H1 (cell line): ENCODE measurements at regions not wholly inside any gene's neighbourhood (a gene's known extent, or its start where the extent isn't known, plus 50 kb on each side); places are given as distances from the start of the nearest gene placed in this dataset.

Experiments
- CTCF ChIA-PET: fragments of 300-600 bp; sonication (Branson Sonifier 250); formaldehyde crosslinking; loops from one replicate; lab custom pipeline; 2021; ENCODE audit not compliant: partially characterized antibody; lab: Charles Lee
- POLR2A ChIA-PET: fragments of 300-600 bp; sonication (Branson Sonifier 250); formaldehyde crosslinking; loops from one replicate; lab custom pipeline; 2021; ENCODE audit warnings: inconsistent platforms; ENCODE audit not compliant: partially characterized antibody; lab: Charles Lee
- DNase-seq, 2 experiments: peaks; one replicate each; pipeline versions ENCODE4 v3.0.0 to v3.0.0-alpha.2; 2010 to 2022; ENCODE audit warnings: low spot score in 2 of 2, low read depth in 1 of 2, mixed read lengths in 1 of 2
- FAIRE-seq: peaks from 2 replicates; lab custom pipeline; 2011; peaks lifted over from hg19 to GRCh38; lab: Jason Lieb, UNC
- H2AFZ ChIP-seq: 2 replicates; pipeline ENCODE4 v1.8.1; 2012; ENCODE audit warnings: low read length, inconsistent platforms
- H2AK5ac ChIP-seq: 2 replicates; pipeline ENCODE4 v1.6.1; 2013; ENCODE audit warnings: low read depth, low read length
- H2BK120ac ChIP-seq: replicated peaks from 2 replicates; pipeline ENCODE3; 2013; ENCODE audit warnings: low read depth, low read length, inconsistent platforms
- H2BK12ac ChIP-seq: 2 replicates; pipeline ENCODE4 v1.6.1; 2013; ENCODE audit warnings: low read depth, low read length
- H2BK15ac ChIP-seq: 2 replicates; pipeline ENCODE4 v1.6.1; 2013; ENCODE audit warnings: low read length
- H2BK20ac ChIP-seq: 2 replicates; pipeline ENCODE4 v1.6.1; 2013; ENCODE audit warnings: low read length
- H2BK5ac ChIP-seq: 2 replicates; pipeline ENCODE4 v1.6.1; 2013; ENCODE audit warnings: low read depth, low read length
- H3K14ac ChIP-seq: 2 replicates; pipeline ENCODE4 v1.6.1; 2013; ENCODE audit warnings: inconsistent platforms; ENCODE audit not compliant: insufficient read length
- H3K18ac ChIP-seq: 2 replicates; pipeline ENCODE4 v1.6.1; 2013; ENCODE audit warnings: low read length; ENCODE audit errors: extremely low read depth
- H3K23ac ChIP-seq: 2 replicates; pipeline ENCODE4 v1.6.1; 2013; ENCODE audit warnings: inconsistent platforms; ENCODE audit not compliant: insufficient read length
- H3K23me2 ChIP-seq: 2 replicates; pipeline ENCODE4 v1.6.1; 2013; ENCODE audit warnings: low read depth, low read length
- H3K27ac ChIP-seq: 2 replicates; pipeline ENCODE4 v1.6.1; 2011; ENCODE audit warnings: low read depth, low read length, inconsistent platforms
- H3K27me3 ChIP-seq, 4 experiments: replicated peaks in 1 of 4; 1 replicate in 1 of 4; 2 replicates in 3 of 4; pipeline versions ENCODE4 v1.6.1 to v1.8.1; 2011 to 2013; ENCODE audit warnings: low read length in 3 of 4, mild to moderate bottlenecking in 3 of 4, inconsistent platforms in 2 of 4, mixed read lengths in 2 of 4, moderate library complexity in 1 of 4; ENCODE audit not compliant: control insufficient read depth in 3 of 4, insufficient read depth in 3 of 4; ENCODE audit errors: extremely low read depth in 1 of 4
- H3K36me3 ChIP-seq, 4 experiments: 2 replicates each; pipeline versions ENCODE4 v1.6.1 to v1.8.1; 2011 to 2013; ENCODE audit warnings: mild to moderate bottlenecking in 4 of 4, low read length in 3 of 4, moderate library complexity in 2 of 4, control low read depth in 1 of 4, inconsistent platforms in 1 of 4; ENCODE audit not compliant: insufficient read depth in 4 of 4, control insufficient read depth in 2 of 4
- H3K4ac ChIP-seq: replicated peaks from 2 replicates; pipeline ENCODE3; 2013; ENCODE audit warnings: low read length, low read depth, mixed read lengths, inconsistent platforms; ENCODE audit not compliant: insufficient read length
- H3K4me1 ChIP-seq, 4 experiments: replicated peaks in 1 of 4; 1 replicate in 1 of 4; 2 replicates in 3 of 4; pipeline versions ENCODE4 v1.6.1 to v1.8.1; 2011 to 2013; ENCODE audit warnings: low read length in 3 of 4, inconsistent platforms in 2 of 4, mixed read lengths in 1 of 4; ENCODE audit not compliant: insufficient read depth in 4 of 4, control insufficient read depth in 3 of 4
- H3K4me2 ChIP-seq, 2 experiments: 2 replicates each; pipeline versions ENCODE4 v1.6.1 to v1.8.1; 2011 to 2013; ENCODE audit warnings: low read depth in 2 of 2, low read length in 2 of 2, control low read depth in 1 of 2, inconsistent platforms in 1 of 2, mild to moderate bottlenecking in 1 of 2; ENCODE audit not compliant: insufficient read depth in 1 of 2
- H3K4me3 ChIP-seq, 4 experiments: fragments of 200-600, 300-600 bp in 1 of 4; sonication (generic), shearing (Covaris generic), sonication (Bioruptor Twin) in 1 of 4; 2 replicates each; pipeline versions ENCODE4 v1.5.1 to v1.8.1; 2011 to 2016; ENCODE audit warnings: low read length in 4 of 4, low read depth in 3 of 4, control low read depth in 2 of 4, inconsistent platforms in 2 of 4, mild to moderate bottlenecking in 2 of 4, mixed read lengths in 1 of 4, moderate library complexity in 1 of 4; ENCODE audit not compliant: insufficient read depth in 2 of 4; ENCODE audit errors: extremely low read depth in 1 of 4
- H3K56ac ChIP-seq: replicated peaks from 2 replicates; pipeline ENCODE3; 2013; ENCODE audit warnings: low read depth, mild to moderate bottlenecking, mixed read lengths, low read length, inconsistent platforms; ENCODE audit not compliant: insufficient read length
- H3K79me1 ChIP-seq: 2 replicates; pipeline ENCODE4 v1.6.1; 2013; ENCODE audit warnings: low read depth, low read length, control low read depth
- H3K79me2 ChIP-seq, 2 experiments: 2 replicates each; pipeline versions ENCODE4 v1.6.1 to v1.8.1; 2012 to 2013; ENCODE audit warnings: low read length in 2 of 2, mild to moderate bottlenecking in 2 of 2, inconsistent platforms in 1 of 2; ENCODE audit not compliant: insufficient read depth in 2 of 2, control insufficient read depth in 1 of 2
- H3K9ac ChIP-seq, 4 experiments: replicated peaks in 1 of 4; 1 replicate in 1 of 4; 2 replicates in 3 of 4; pipeline versions ENCODE4 v1.6.1 to v1.8.1; 2011 to 2013; ENCODE audit warnings: low read depth in 3 of 4, low read length in 3 of 4, control low read depth in 2 of 4, mild to moderate bottlenecking in 2 of 4, moderate library complexity in 2 of 4, inconsistent platforms in 1 of 4; ENCODE audit errors: extremely low read depth in 1 of 4
- H3K9me3 ChIP-seq, 2 experiments: 2 replicates each; pipeline versions ENCODE4 v1.6.1 to v1.8.1; 2012 to 2013; ENCODE audit warnings: mild to moderate bottlenecking in 2 of 2, moderate library complexity in 2 of 2, control low read depth in 1 of 2, inconsistent platforms in 1 of 2, low read depth in 1 of 2, low read length in 1 of 2, mixed read lengths in 1 of 2; ENCODE audit not compliant: insufficient read depth in 2 of 2
- H4K20me1 ChIP-seq, 2 experiments: replicated peaks in 1 of 2; 2 replicates each; pipeline versions ENCODE3 to v1.8.1; 2011 to 2013; ENCODE audit warnings: inconsistent platforms in 2 of 2, low read length in 2 of 2, mild to moderate bottlenecking in 1 of 2; ENCODE audit not compliant: insufficient read depth in 2 of 2, control insufficient read depth in 1 of 2
- H4K5ac ChIP-seq: 2 replicates; pipeline ENCODE4 v1.6.1; 2013; ENCODE audit warnings: low read length, low read depth, mixed read lengths, inconsistent platforms; ENCODE audit not compliant: insufficient read length
- H4K8ac ChIP-seq: 2 replicates; pipeline ENCODE4 v1.8.0; 2013; ENCODE audit warnings: mild to moderate bottlenecking, moderate library complexity, low read length, inconsistent platforms; ENCODE audit not compliant: insufficient read depth; ENCODE audit errors: extremely low read depth
- H4K91ac ChIP-seq: replicated peaks from 2 replicates; pipeline ENCODE3; 2013; ENCODE audit warnings: low read length, mixed read lengths, inconsistent platforms; ENCODE audit not compliant: insufficient read length
- ATF3 ChIP-seq: IDR thresholded peaks from 2 replicates; pipeline ENCODE4 v1.6.1; 2011; ENCODE audit warnings: low read depth, mild to moderate bottlenecking, low read length; ENCODE audit not compliant: insufficient read depth
- CHD1 ChIP-seq: IDR thresholded peaks from 2 replicates; pipeline ENCODE4 v1.6.1; 2012; ENCODE audit warnings: low read depth, low read length, improper control_type of control experiment
- JUN ChIP-seq: IDR thresholded peaks from 2 replicates; pipeline ENCODE4 v1.6.1; 2011; ENCODE audit warnings: low read depth, mild to moderate bottlenecking, improper control_type of control experiment, low read length
- POLR2AphosphoS5 ChIP-seq: IDR thresholded peaks from 2 replicates; pipeline ENCODE4 v1.6.1; 2011; ENCODE audit warnings: low read depth, low read length
- RBBP5 ChIP-seq: IDR thresholded peaks from 2 replicates; pipeline ENCODE4 v1.7.1; 2012; ENCODE audit warnings: low read depth, mild to moderate bottlenecking, inconsistent platforms, low read length, moderate library complexity, borderline replicate concordance
- RNF2 ChIP-seq: fragments of 200-900, 300-1000 bp; sonication (generic); IDR thresholded peaks from 2 replicates; pipeline ENCODE4 v1.7.1; 2016; ENCODE audit warnings: borderline replicate concordance, low read depth, mild to moderate bottlenecking, antibody characterized with exemption, low read length; ENCODE audit not compliant: poor library complexity, severe bottlenecking; ENCODE audit errors: missing control alignments
- SIN3A ChIP-seq, 2 experiments: IDR thresholded peaks in 1 of 2; conservative IDR thresholded peaks in 1 of 2; 2 replicates each; pipeline ENCODE4 v1.6.1; 2011 to 2012; ENCODE audit warnings: low read length in 2 of 2, improper control_type of control experiment in 1 of 2, low read depth in 1 of 2, mild to moderate bottlenecking in 1 of 2
- TBP ChIP-seq: IDR thresholded peaks from 2 replicates; pipeline ENCODE4 v1.6.1; 2011; ENCODE audit warnings: low read depth, low read length, improper control_type of control experiment
- TF ChIP-seq, protein P1 (sequence below): IDR thresholded peaks from 2 replicates; pipeline ENCODE4 v1.6.1; 2011; ENCODE audit warnings: low read length, improper control_type of control experiment

GRCh38 chr3:105999856-106000255, 131.0 kb upstream of the CBLB start:
- FAIRE-seq: no peak
- ChIA-PET CTCF (no interaction called here), POLR2A (no interaction called here)
- TF ChIP-seq CHD1: no peak
- no peak for TF ChIP-seq RBBP5
- no peak for TF ChIP-seq SIN3A (conservative IDR thresholded peaks at IDR 0.05 in 1 of 2, IDR thresholded peaks at IDR 0.05 in 1 of 2; ENCODE audit: low read depth in 1 of 2, low read length in 2 of 2)
- no peak for TF ChIP-seq TBP
- TF ChIP-seq JUN: no peak
- TF ChIP-seq, protein P1, sequence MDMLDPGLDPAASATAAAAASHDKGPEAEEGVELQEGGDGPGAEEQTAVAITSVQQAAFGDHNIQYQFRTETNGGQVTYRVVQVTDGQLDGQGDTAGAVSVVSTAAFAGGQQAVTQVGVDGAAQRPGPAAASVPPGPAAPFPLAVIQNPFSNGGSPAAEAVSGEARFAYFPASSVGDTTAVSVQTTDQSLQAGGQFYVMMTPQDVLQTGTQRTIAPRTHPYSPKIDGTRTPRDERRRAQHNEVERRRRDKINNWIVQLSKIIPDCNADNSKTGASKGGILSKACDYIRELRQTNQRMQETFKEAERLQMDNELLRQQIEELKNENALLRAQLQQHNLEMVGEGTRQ: no peak
- TF ChIP-seq ATF3: no peak
- TF ChIP-seq POLR2AphosphoS5: no peak
- TF ChIP-seq RNF2: no peak

More at GRCh38 chr3:105999856-106000255, 131.0 kb upstream of the CBLB start:
- H3K4me1 ChIP-seq: no peaks in the 10 kb centered on the region
- no peak overlapping the region for H3K9ac ChIP-seq
- H2AK5ac ChIP-seq: no peak overlapping the region
- H3K18ac ChIP-seq: no peak overlapping the region
- DNase-seq: no peak
- no peak overlapping the region for H2BK15ac ChIP-seq
- H4K5ac ChIP-seq: no peak overlapping the region
- H3K56ac ChIP-seq: no peak overlapping the region
- no peak overlapping the region for H2BK120ac ChIP-seq
- H3K4me3 ChIP-seq: no peak overlapping the region
- no peak overlapping the region for H2BK12ac ChIP-seq
- no peak overlapping the region for H2AFZ ChIP-seq
- H3K36me3 ChIP-seq: no peaks in the 10 kb centered on the region
- no peaks in the 10 kb centered on the region for H3K27me3 ChIP-seq
- no peak overlapping the region for H2BK20ac ChIP-seq
- no peaks in the 10 kb centered on the region for H3K79me2 ChIP-seq
- no peaks in the 10 kb centered on the region for H3K79me1 ChIP-seq
- no peak overlapping the region for H3K14ac ChIP-seq
- H3K23me2 ChIP-seq: no peaks in the 10 kb centered on the region
- no peak overlapping the region for H3K27ac ChIP-seq
- H4K20me1 ChIP-seq: no peaks in the 10 kb centered on the region
- H3K9me3 ChIP-seq: 0 out of 4 replicates have a peak, but pooled peaks cover 0 to 2% of the 10 kb centered on the region in 2 experiments
- no peak overlapping the region for H3K4ac ChIP-seq
- H2BK5ac ChIP-seq: no peak overlapping the region
- no peak overlapping the region for H4K91ac ChIP-seq
- no peak overlapping the region for H4K8ac ChIP-seq
- no peak overlapping the region for H3K4me2 ChIP-seq
- H3K23ac ChIP-seq: no peak overlapping the region
